NCI-H2196 (cell line): ENCODE measurements at regions not wholly inside any gene's neighbourhood (a gene's known extent, or its start where the extent isn't known, plus 50 kb on each side); places are given as distances from the start of the nearest gene placed in this dataset.

Experiments used
- DNase-seq: peaks from one replicate; lab custom pipeline; 2025; ENCODE audit not compliant: unreplicated experiment; lab: John Stamatoyannopoulos, UW

GRCh38 chr11:15800111-15800800 lies 556.1 kb downstream of the SOX6 start:
- DNase-seq: no peak

- DNase-seq: no peak
Observed at GRCh38 chr11:15801126-15801525, 555.2 kb downstream of the SOX6 start.

- no peak for DNase-seq
Observed at GRCh38 chr11:15801616-15802015, 554.7 kb downstream of the SOX6 start.

- no peak for DNase-seq
Observed at GRCh38 chr11:15805726-15806125, 550.6 kb downstream of the SOX6 start.

GRCh38 chr11:15806217-15806616 lies 550.1 kb downstream of the SOX6 start:
- no peak for DNase-seq

- DNase-seq: no peak
Observed at GRCh38 chr11:15807827-15808226, 548.5 kb downstream of the SOX6 start.

- DNase-seq: no peak
Observed at GRCh38 chr11:15810082-15810481, 546.3 kb downstream of the SOX6 start.

GRCh38 chr11:15810525-15810924 lies 545.8 kb downstream of the SOX6 start:
- no peak for DNase-seq

- DNase-seq: no peak
Observed at GRCh38 chr11:15815246-15816195, 540.8 kb downstream of the SOX6 start.

GRCh38 chr11:15816260-15816871 lies 540.0 kb downstream of the SOX6 start:
- DNase-seq: peak; percentile 56

- DNase-seq: no peak
Observed at GRCh38 chr11:15817001-15817400, 539.3 kb downstream of the SOX6 start.

GRCh38 chr11:15818132-15818842 lies 538.1 kb downstream of the SOX6 start:
- DNase-seq: no peak

- peak; percentile 71 for DNase-seq
Observed at GRCh38 chr11:15819679-15820286, 536.6 kb downstream of the SOX6 start.

- DNase-seq: no peak
Observed at GRCh38 chr11:15821451-15821850, 534.9 kb downstream of the SOX6 start.

GRCh38 chr11:15824060-15824459 lies 532.3 kb downstream of the SOX6 start:
- DNase-seq: no peak

GRCh38 chr11:15825976-15826650 lies 530.2 kb downstream of the SOX6 start:
- no peak for DNase-seq

GRCh38 chr11:15826826-15827225 lies 529.5 kb downstream of the SOX6 start:
- peak; percentile 16 for DNase-seq

- no peak for DNase-seq
Observed at GRCh38 chr11:15828215-15828853, 528.0 kb downstream of the SOX6 start.

GRCh38 chr11:15829312-15829711 lies 527.0 kb downstream of the SOX6 start:
- DNase-seq: no peak
